ENCODE measurements at regions not wholly inside any gene's neighbourhood (a gene's known extent, or its start where the extent isn't known, plus 50 kb on each side); places are given as distances from the start of the nearest gene placed in this dataset.

DNA sequence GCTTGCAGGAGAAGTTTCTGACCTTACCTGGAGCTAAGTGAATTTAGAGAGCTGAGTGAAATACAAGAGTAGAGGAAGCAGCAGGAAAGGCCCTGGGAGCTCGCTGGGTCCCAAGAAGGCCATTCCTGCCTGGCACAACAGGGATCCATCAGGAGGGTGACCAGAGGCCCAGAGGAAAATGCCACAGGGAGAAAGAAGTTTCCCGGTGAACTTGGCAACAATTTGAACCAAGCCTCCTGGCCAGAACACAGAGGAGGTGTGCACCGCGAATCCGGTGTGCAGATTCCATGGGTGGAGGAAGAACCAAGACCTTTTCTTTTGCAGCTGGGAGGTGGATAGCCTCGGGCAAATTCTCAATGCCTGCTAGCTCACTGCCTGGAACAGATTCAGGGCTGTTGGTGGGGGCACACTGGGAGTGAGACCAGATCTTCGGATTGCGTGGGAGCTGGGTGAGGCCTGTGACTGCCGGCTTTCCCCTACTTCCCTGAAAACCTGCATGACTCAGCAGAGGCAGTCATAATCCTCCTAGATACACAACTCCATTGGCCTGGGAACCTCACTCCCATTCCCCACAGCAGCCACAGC, 1850.9 kb upstream of the NUDT12 start:
- TF ChIP-seq, protein P1, sequence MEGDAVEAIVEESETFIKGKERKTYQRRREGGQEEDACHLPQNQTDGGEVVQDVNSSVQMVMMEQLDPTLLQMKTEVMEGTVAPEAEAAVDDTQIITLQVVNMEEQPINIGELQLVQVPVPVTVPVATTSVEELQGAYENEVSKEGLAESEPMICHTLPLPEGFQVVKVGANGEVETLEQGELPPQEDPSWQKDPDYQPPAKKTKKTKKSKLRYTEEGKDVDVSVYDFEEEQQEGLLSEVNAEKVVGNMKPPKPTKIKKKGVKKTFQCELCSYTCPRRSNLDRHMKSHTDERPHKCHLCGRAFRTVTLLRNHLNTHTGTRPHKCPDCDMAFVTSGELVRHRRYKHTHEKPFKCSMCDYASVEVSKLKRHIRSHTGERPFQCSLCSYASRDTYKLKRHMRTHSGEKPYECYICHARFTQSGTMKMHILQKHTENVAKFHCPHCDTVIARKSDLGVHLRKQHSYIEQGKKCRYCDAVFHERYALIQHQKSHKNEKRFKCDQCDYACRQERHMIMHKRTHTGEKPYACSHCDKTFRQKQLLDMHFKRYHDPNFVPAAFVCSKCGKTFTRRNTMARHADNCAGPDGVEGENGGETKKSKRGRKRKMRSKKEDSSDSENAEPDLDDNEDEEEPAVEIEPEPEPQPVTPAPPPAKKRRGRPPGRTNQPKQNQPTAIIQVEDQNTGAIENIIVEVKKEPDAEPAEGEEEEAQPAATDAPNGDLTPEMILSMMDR (IDR thresholded peaks at IDR 0.05): no peak
- no peak for TF ChIP-seq POLR2A (IDR thresholded peaks at IDR 0.05)

Measured in right lobe of liver (tissue), 4 donors.